Gastroesophageal sphincter (tissue), 4 donors: ENCODE measurements at regions not wholly inside any gene's neighbourhood (a gene's known extent, or its start where the extent isn't known, plus 50 kb on each side); places are given as distances from the start of the nearest gene placed in this dataset.

Source experiments
- ATAC-seq: fragments of 150-250 bp; one replicate; pipeline ENCODE4 v1.9.1; 2016; ENCODE audit warnings: mild to moderate bottlenecking, moderate library complexity
- H3K27ac ChIP-seq, 4 donors: fragments of 200-600 bp; sonication (generic) in 3 of 4; 1 replicate in 3 of 4; 2 replicates in 1 of 4; pipeline ENCODE4 v1.5.1; 2016 to 2019
- H3K27me3 ChIP-seq: fragments of 200-600 bp; sonication (generic); one replicate; pipeline ENCODE4 v1.5.1; 2019
- H3K36me3 ChIP-seq, 2 donors: fragments of 200-600 bp; sonication (generic); one replicate each; pipeline ENCODE4 v1.5.1; 2019; ENCODE audit warnings: control low read depth in 1 of 2
- H3K4me1 ChIP-seq, 3 donors: fragments of 200-600 bp; sonication (generic); 1 replicate in 2 of 3; 2 replicates in 1 of 3; pipeline ENCODE4 v1.5.1; 2016 to 2019; ENCODE audit warnings: control low read depth in 2 of 3
- H3K4me3 ChIP-seq, 2 donors: fragments of 200-600 bp; sonication (generic); one replicate each; pipeline ENCODE4 v1.5.1; 2019; ENCODE audit warnings: mild to moderate bottlenecking in 1 of 2, moderate library complexity in 1 of 2
- H3K9me3 ChIP-seq, 3 donors: fragments of 200-600 bp; sonication (generic); one replicate each; pipeline ENCODE4 v1.5.1; 2017 to 2019; ENCODE audit warnings: control low read depth in 2 of 3
- EP300 ChIP-seq: sonication (generic); formaldehyde crosslinking; IDR thresholded peaks from one replicate; pipeline ENCODE4 v1.6.1; 2017; ENCODE audit warnings: antibody characterized with exemption, mild to moderate bottlenecking
- POLR2A ChIP-seq, 2 donors: fragments of 450-650 bp; IDR thresholded peaks; one replicate each; pipeline ENCODE4 v1.6.1; 2017; ENCODE audit warnings: antibody characterized with exemption in 2 of 2, mild to moderate bottlenecking in 2 of 2, moderate library complexity in 1 of 2
- POLR2AphosphoS5 ChIP-seq: sonication (generic); formaldehyde crosslinking; IDR thresholded peaks from one replicate; pipeline ENCODE4 v1.6.1; 2017; ENCODE audit warnings: antibody characterized with exemption
- WGBS, 2 donors: methylation state at CpG; one replicate each; pipeline ENCODE4 v1.1.5; 2018; ENCODE audit warnings: low coverage in 1 of 2; 5-methylcytosine and 5-hydroxymethylcytosine counted together
- TF ChIP-seq, protein P1 (sequence below), 4 experiments: fragments of 200-600 bp in 2 of 4; fragments of 450-650 bp in 2 of 4; sonication (generic) in 1 of 4; IDR thresholded peaks; one replicate each; pipeline ENCODE4 v1.5.1; 2017 to 2019; ENCODE audit warnings: antibody characterized with exemption in 4 of 4, mild to moderate bottlenecking in 2 of 4, moderate library complexity in 2 of 4

DNA sequence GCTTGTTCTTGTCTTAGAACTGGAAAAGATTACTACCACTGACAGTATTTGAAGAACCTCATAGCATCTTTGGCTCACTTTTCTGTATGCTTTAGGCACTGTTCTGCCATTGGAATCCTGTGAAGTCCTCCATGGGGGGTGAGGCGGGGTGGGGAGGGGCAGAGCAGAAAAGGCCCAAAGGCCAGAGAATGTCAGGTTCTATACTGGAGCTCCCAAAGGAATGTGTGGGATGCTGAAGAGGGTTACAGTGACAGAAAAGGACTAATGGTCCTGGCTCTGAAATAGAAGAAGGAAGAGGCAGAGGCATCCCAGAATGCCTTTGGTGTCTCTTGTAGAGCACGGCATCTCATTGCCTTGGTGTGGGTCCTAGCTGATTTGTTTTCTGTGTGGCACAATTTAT lies 141.9 kb downstream of the HAUS1 start:
- no peak for ATAC-seq
- no peak overlapping the region for H3K4me3 ChIP-seq
- 50 to 78% methylated on average over 1 of the region's 2 CpGs for WGBS, 2 donors
- H3K9me3 ChIP-seq, result no peaks in the 10 kb centered on the region
- H3K27ac ChIP-seq, result no peak overlapping the region
- peaks cover 0 to 19% (median 0%) of the 10 kb centered on the region in 3 donors for H3K4me1 ChIP-seq
- TF ChIP-seq POLR2A (IDR thresholded peaks at IDR 0.05), result no peak
- no peak for TF ChIP-seq POLR2AphosphoS5
- no peak for TF ChIP-seq EP300
- TF ChIP-seq, protein P1, sequence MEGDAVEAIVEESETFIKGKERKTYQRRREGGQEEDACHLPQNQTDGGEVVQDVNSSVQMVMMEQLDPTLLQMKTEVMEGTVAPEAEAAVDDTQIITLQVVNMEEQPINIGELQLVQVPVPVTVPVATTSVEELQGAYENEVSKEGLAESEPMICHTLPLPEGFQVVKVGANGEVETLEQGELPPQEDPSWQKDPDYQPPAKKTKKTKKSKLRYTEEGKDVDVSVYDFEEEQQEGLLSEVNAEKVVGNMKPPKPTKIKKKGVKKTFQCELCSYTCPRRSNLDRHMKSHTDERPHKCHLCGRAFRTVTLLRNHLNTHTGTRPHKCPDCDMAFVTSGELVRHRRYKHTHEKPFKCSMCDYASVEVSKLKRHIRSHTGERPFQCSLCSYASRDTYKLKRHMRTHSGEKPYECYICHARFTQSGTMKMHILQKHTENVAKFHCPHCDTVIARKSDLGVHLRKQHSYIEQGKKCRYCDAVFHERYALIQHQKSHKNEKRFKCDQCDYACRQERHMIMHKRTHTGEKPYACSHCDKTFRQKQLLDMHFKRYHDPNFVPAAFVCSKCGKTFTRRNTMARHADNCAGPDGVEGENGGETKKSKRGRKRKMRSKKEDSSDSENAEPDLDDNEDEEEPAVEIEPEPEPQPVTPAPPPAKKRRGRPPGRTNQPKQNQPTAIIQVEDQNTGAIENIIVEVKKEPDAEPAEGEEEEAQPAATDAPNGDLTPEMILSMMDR (IDR thresholded peaks at IDR 0.05), result no peak
- H3K36me3 ChIP-seq, result peaks cover 0 to 4% of the 10 kb centered on the region in 2 donors
- H3K27me3 ChIP-seq, result no peaks in the 10 kb centered on the region

DNA sequence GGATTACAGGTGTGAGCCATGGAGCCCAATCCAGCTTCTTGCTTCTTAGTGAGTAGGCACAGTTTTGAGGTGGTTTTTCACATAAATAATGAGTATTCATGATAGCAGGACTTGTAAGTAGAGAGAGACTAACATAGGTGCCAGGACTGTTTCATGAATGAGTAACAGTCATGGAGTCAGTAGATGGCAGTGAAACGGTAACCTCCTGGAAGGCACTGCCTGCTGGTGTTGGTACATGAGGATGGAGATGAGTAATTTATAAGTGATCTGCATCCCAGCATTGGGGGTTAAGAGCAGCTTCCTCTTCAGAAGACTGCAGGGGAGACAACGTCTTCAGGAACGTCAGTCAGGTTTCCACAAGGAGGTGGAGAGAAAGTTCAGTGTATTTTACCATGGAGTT lies 143.8 kb downstream of the HAUS1 start:
- peaks cover 0 to 4% of the 10 kb centered on the region in 2 donors for H3K36me3 ChIP-seq
- no peaks in the 10 kb centered on the region for H3K27me3 ChIP-seq
- WGBS, 2 donors, result 89 to 93% methylated on average over 3 of the region's 3 CpGs
- H3K27ac ChIP-seq, result no peak overlapping the region
- H3K9me3 ChIP-seq, result no peaks in the 10 kb centered on the region
- H3K4me3 ChIP-seq, result no peak overlapping the region
- no peak for TF ChIP-seq POLR2A (IDR thresholded peaks at IDR 0.05)
- TF ChIP-seq POLR2AphosphoS5, result no peak
- TF ChIP-seq, protein P1 (IDR thresholded peaks at IDR 0.05), result no peak
- no peak for TF ChIP-seq EP300
- peaks cover 0 to 27% (median 0%) of the 10 kb centered on the region in 3 donors for H3K4me1 ChIP-seq
- no peak for ATAC-seq

DNA sequence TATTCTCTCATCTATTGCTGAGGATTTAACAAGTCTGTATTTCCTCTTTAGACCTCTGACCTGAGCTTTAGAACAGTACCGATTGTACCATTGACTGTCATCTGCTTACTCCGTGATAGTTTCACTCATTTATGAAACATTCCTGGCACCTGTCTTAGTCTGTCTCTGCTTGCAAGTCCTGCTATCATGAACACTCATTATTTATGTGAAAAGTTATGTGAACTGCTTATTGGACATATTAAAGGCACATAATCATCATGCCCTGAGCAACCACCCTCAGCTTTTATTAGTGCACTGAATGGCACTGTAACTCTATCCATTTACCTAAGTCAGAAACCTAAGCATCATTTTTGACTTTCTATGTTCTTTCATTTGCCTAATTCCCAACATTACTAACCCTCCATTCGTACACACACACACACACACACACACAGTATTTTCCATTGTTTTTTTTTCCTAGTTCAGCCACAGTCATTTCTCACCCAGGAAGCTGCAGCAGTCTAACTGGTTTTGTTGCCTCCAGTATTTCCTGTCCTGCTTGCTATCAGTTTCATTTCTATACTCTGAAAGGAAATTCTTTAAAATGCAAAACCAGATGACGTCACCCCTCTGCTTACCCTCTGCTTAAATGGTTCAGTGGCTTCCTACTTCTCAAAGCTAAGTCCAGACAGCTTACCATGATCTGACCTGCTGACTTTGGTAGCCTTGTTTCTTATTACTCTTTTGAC lies 146.1 kb downstream of the HAUS1 start:
- peaks cover 3 to 11% of the 10 kb centered on the region in 2 donors for H3K36me3 ChIP-seq
- no peak for ATAC-seq
- no peaks in the 10 kb centered on the region for H3K27me3 ChIP-seq
- H3K4me1 ChIP-seq, result peaks cover 0 to 41% (median 9%) of the 10 kb centered on the region in 3 donors
- peak overlapping the region in 2 of 4 donors; percentile 7 to 20 for H3K27ac ChIP-seq
- TF ChIP-seq POLR2A (IDR thresholded peaks at IDR 0.05) (no peak), EP300 (no peak), POLR2AphosphoS5 (no peak)
- TF ChIP-seq, protein P1 (IDR thresholded peaks at IDR 0.05), result no peak
- H3K4me3 ChIP-seq, result no peak overlapping the region
- H3K9me3 ChIP-seq, result no peaks in the 10 kb centered on the region
- WGBS, 2 donors, result 41 to 73% methylated on average over 3 to 4 of the region's 4 CpGs

GRCh38 chr18:46250812-46251173 lies 146.6 kb downstream of the HAUS1 start:
- no peak for ATAC-seq
- TF ChIP-seq, protein P1 (IDR thresholded peaks at IDR 0.05), result no peak
- TF ChIP-seq POLR2AphosphoS5 (no peak), EP300 (no peak), POLR2A (IDR thresholded peaks at IDR 0.05) (no peak)
- Histone ChIP-seq H3K27me3 (no peaks in the 10 kb centered on the region), H3K4me1 (peaks cover 0 to 41% (median 9%) of the 10 kb centered on the region in 3 donors), H3K27ac (peak overlapping the region in 2 of 4 donors; percentile 7 to 20), H3K4me3 (no peak overlapping the region), H3K36me3 (peaks cover 3 to 11% of the 10 kb centered on the region in 2 donors), H3K9me3 (no peaks in the 10 kb centered on the region)
- 30% methylated on average over 2 of the region's 2 CpGs; no CpG with 5 or more reads in 1 of the 2 donors for WGBS, 2 donors

DNA sequence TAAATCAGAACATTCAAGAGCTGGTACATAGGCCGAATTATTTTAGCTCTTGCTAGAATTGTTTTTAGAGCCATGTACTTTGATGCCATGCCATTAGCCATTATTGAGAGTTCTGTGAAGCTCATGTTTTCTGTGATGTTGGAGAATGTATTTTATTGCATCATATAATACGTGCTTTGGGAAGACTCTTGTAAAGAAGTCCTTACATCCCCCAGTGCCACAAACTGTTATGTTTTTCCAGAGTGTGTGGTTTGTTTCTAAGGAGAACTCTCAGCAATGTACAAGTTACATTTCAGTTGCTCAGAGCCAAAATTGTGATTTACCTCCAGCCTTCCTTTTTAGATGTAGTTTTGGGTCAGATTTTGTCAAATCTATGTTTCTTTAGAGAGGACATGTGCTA lies 148.6 kb downstream of the HAUS1 start:
- TF ChIP-seq POLR2A (IDR thresholded peaks at IDR 0.05) (no peak), POLR2AphosphoS5 (no peak), EP300 (no peak)
- TF ChIP-seq, protein P1 (IDR thresholded peaks at IDR 0.05), result no peak
- H3K27ac ChIP-seq, result peak overlapping the region in 1 of 4 donors; percentile 9
- H3K9me3 ChIP-seq, result no peaks in the 10 kb centered on the region
- ATAC-seq, result no peak
- H3K27me3 ChIP-seq, result no peaks in the 10 kb centered on the region
- WGBS, 2 donors, result 74 to 76% methylated on average over 2 of the region's 2 CpGs
- H3K36me3 ChIP-seq, result peaks cover 3 to 11% of the 10 kb centered on the region in 2 donors
- no peak overlapping the region for H3K4me3 ChIP-seq
- H3K4me1 ChIP-seq, result peaks cover 0 to 41% (median 9%) of the 10 kb centered on the region in 3 donors
